ENCODE measurements at regions not wholly inside any gene's neighbourhood (a gene's known extent, or its start where the extent isn't known, plus 50 kb on each side); places are given as distances from the start of the nearest gene placed in this dataset.
A peak's percentile ranks its signal among the peaks of the same experiment; 100 is the strongest.

GRCh38 chr6:34608321-34609091 lies 52.4 kb upstream of the SPDEF start:
- Histone ChIP-seq H3K4me3 (no peak overlapping the region), H3K9me3 (no peaks in the 10 kb centered on the region), H3K27ac (peak overlapping the region; percentile 29 to 30), H3K36me3 (no peaks in the 10 kb centered on the region), H3K4me1 (ENCODE audit: control insufficient read depth in 1 of 2, low read depth in 2 of 2) (peaks cover 4 to 27% of the 10 kb centered on the region in 2 donors), H3K27me3 (replicated peaks; ENCODE audit: insufficient read depth) (no peaks in the 10 kb centered on the region)
- DNase-seq (ENCODE audit: low spot score): no peak
- no peak for ATAC-seq (ENCODE audit: insufficient number of reproducible peaks, low FRiP score, low read depth)
- no peak for TF ChIP-seq CTCF (IDR thresholded peaks at IDR 0.05)

GRCh38 chr6:34606477-34607265 lies 50.5 kb upstream of the SPDEF start:
- Histone ChIP-seq H3K27me3 (replicated peaks; ENCODE audit: insufficient read depth) (no peaks in the 10 kb centered on the region), H3K27ac (no peak overlapping the region), H3K36me3 (no peaks in the 10 kb centered on the region), H3K9me3 (no peaks in the 10 kb centered on the region), H3K4me3 (no peak overlapping the region), H3K4me1 (ENCODE audit: control insufficient read depth in 1 of 2, low read depth in 2 of 2) (peaks cover 4 to 31% of the 10 kb centered on the region in 2 donors)
- DNase-seq (ENCODE audit: low spot score): no peak
- no peak for ATAC-seq (ENCODE audit: insufficient number of reproducible peaks, low FRiP score, low read depth)
- no peak for TF ChIP-seq CTCF (IDR thresholded peaks at IDR 0.05)
